HG02981 (cell line): ENCODE measurements at regions not wholly inside any gene's neighbourhood (a gene's known extent, or its start where the extent isn't known, plus 50 kb on each side); places are given as distances from the start of the nearest gene placed in this dataset.

Experiments
- ATAC-seq: cut with Tn5 transposase; IDR thresholded peaks from one replicate; pipeline ENCODE4 v1.9.1; 2021; ENCODE audit warnings: mild to moderate bottlenecking, moderate library complexity; ENCODE audit not compliant: unreplicated experiment

DNA sequence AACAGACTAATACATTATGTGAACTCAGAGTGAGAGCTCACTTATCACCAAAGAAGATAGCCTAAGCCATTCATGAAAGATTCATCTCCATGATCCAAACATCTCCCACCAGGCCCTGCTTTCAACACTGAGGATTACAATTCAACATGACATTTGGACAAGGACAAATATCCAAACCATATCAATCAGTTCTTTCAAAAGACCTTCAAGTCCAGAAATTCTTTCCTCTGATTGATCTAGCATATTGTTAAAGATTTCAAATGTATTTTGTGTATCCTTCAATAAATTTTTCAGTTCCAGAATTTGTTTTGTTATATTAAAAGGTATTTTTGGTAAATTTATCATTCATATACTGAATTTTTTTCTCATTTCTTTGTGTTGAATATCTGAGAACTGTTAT lies 1055.8 kb downstream of the SLC6A15 start:
- no peak for ATAC-seq

DNA sequence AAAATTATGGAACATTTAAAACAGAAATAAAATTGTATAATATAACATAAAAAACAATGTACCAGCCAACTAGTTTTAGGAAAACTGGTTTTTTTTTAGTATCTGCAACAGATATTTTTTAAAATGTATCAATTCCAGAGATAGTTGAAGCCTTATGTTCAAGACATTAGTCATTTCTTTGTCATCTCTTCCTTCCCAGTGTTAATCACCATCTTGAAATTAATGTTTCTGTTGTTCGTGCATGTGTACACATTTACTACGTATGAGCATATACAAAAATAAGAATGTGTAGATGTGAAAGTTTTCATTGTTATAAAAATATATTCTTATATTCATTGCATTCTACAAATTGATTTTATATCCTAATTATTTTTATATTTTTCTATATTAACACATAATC lies 1062.1 kb downstream of the SLC6A15 start:
- no peak for ATAC-seq

DNA sequence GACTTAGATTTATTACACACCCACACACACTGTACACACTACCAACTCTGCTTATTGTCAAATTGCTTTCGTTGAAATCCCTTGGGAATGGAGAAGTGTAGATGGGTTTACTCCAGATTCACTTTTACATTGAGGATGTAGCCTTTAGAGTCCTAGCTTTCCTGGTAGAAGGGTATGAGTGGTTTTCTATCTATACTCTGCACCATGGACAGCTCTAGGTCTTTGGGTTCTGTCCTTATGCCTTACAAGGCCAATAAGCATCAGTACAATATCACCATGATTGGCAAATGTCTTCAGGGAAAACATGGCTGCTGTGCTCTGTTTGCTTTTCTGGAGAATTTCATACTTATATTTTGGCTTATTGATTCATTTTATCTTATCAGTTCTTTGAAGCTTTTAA lies 1063.9 kb downstream of the SLC6A15 start:
- ATAC-seq, result no peak

DNA sequence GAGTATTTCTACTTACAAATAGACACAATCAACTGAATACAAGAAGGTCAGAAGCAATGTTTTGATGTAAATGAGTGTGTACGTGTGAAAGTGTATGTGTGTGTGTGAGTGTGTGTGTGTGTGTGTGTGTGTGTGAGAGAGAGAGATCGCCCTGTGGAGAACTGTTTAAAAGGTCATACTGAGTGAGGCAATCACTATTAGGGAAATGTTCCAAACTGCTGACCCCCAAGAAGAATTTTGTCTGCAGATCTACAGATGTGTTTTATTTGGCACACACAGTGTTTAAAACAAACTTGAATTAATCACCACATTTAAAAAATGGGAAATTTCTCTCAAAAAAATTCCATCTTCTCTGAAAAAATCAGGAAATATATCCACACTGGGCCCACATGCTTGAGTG lies 1069.1 kb downstream of the SLC6A15 start:
- ATAC-seq, result no peak

DNA sequence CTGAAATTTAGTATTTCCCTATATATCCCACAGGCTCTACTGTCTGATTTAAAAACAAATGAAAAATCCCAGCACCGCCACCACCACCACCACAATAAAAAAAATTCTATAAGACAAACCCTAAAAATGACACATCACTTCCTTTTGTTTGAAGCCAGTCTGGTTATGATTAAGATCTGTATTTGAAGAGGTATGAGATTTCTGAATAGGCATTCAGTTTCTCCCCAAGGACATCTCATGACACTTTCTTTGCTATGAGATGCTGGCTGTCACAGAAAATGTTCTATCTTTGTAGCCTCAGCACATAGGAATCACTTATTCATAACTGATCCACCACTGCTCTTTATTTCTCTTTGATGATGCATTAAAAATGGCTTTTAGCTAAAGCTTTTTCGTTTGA lies 1071.0 kb downstream of the SLC6A15 start:
- no peak for ATAC-seq

DNA sequence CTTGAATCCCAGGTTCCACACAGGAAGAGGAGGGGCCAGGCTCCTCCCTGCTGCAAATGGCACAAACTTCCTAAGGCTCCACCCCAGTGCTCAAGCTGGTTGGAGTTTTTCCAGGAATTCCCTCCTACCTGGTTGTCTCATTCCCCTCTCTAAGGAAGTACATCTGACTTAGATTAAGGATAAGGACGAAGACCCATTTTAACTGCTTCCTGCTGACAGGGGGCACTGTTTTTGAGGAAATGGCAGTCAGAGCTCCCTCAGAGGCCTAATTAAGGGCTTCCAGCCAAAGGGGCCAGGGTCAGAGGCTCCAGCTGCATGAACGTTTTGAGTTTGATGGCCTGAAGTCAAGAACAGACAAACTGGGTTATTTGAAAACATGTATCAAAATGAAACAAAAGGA lies 1084.7 kb downstream of the SLC6A15 start:
- ATAC-seq, result no peak

DNA sequence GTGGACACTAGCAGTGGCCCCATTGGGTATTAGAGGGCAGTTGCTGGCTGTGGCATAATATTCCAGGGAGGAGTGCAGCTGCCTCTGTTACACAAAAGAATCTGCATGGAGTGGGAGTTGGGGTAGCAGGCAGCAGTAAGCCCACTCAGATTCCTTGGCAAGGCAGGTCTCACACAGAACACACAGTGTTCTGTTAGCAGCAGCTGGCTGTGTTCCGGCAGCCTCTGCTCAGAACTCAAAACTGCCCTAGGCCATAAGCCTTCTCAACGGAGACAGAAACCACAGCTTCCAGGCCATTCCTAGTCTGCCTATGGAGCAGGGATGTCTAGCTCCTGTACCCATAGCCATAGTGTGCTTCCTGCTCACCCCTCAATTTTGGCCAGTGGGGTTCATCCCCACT lies 1085.4 kb downstream of the SLC6A15 start:
- no peak for ATAC-seq

DNA sequence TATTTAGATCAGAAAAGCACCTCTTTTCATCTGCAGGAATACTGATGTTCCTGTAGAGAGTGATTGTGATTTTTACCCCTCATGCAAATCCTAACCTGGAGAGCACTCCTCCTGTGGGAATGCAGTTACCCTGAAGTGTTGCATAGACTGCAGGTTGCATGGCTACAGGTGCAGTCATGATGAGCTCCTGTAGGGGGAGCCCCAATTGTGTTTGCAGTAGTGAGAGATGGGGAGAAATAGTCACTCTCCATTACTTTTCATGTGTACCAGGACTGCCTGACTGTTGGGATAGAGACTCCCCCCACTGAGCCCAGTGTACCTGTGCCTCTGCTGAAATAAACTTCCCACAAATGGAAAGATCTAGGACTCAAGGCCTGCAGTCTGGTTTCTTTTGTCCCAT lies 1086.5 kb downstream of the SLC6A15 start:
- peak; percentile 72 for ATAC-seq

GRCh38 chr12:83823386-83824045 lies 1089.1 kb downstream of the SLC6A15 start:
- peak; percentile 91 for ATAC-seq

DNA sequence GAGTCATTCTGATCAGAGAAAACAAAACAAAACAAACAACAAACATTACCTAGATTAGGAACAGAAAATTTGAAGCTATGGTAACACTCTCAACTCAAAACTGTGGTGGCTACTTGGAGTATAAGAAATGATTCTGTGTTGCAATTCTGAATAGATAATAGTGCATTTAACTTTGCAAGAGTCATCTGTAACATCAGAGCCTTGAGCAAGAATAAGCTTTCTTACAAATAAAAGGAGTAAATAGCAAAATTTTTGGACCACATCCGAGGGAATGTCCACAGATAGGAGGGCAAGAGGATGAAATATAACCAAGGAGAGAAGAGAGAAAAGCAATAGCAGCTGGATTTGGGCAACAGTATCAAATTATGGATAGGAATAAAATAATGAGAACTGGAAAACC lies 1090.6 kb downstream of the SLC6A15 start:
- ATAC-seq, result no peak

DNA sequence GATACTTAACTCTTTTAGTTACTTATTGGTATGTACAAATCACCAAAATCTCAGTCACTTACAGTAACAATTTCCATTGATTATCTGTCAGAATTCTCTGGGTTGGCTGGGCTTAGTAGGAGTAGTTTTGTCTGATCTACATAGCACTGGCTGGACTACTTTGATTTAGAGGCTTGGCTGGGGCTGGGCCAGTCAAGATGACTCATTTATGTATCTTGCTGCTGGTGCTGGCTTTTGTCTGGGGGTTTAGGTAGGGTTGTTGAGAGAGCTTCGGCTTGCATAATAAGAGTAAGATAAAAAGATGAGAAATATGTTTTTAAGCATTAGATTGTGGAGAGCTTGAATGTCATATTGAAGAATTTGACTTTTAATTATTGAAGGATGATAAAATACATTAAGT lies 1093.7 kb downstream of the SLC6A15 start:
- ATAC-seq, result no peak

GRCh38 chr12:83817730-83818129 lies 1094.9 kb downstream of the SLC6A15 start:
- no peak for ATAC-seq

DNA sequence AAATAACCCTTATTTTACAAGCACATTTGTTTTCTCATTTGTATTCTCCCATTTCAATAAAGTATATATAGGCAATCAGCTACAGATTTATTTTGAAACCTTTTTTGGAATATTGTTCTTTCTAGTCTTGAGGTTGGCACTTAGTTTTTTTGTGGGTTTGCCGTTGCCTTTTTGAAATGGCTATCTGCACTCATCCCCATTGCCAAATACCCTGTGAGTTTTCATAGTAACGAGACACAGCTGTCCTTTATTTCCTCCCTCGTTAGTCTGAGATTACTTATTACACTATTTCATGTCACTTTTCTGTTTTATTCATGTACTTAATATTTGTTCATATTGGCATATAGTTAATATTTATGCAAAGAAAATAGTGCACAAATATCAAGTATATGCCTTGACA lies 1104.0 kb downstream of the SLC6A15 start:
- no peak for ATAC-seq

DNA sequence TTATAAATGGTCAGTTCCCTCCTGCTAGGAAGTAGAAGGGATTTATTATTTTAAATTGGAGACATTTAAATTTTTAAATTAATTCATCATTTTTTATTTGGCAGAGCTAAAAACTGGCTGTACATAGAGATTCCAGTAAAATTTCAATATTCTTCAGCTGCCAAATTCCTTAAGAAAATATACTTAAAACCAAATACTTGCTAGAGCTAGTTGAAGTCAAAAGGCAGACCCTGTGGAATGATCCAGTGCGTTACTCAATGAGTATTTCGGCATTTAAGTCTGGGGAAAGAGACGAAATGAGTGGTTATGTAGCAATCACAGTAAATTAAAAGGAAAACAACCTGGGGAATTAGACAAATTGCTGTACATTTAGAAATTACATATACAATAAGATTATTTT lies 1104.7 kb downstream of the SLC6A15 start:
- ATAC-seq, result no peak

DNA sequence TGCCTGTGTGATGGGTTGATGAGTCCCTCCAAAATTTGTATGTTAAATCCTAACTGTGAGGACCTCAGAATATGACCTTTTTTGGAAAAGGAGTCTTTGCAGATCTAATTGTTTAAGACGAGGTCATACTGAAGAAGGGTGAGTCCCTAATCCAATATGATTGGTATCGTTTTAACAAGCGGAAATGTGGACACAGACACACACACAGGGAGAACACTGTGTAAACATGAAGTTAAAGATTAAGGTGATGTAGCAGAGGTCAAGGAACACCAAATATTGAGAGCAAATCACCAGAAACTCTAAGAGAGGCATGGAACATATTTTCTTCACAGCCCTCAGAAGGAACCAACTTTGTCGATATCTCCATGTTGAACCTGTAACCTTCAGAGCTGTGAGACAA lies 1106.7 kb downstream of the SLC6A15 start:
- ATAC-seq, result no peak

DNA sequence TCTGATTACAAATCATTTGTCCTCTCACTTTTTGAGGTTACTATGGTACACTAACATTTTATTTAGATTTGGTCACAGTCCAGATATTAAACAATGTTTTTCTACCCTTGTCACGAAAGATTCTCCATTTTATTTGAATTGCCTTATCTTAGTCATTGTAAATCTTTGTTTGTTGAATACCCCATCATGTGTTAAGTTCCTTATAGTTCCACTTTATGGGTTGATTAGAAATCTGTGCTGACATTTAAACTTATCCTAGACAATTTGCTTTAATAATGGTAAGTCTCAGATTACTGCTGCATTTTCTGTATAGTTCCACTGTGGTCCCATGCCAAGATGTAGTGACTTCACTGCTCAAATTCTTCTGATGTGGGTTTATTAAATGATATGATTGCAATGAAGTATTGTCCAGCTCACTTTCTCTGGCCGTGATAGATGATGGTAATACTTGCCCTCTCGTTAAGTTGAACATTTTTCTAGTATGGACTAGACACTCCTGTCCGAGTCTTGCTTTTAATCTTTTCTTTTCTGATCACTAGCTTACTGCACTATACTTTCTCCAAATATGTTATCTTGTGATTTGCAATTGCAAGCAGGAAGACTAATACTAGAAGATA lies 1107.3 kb downstream of the SLC6A15 start:
- ATAC-seq, result no peak

GRCh38 chr12:83801972-83802371 lies 1110.6 kb downstream of the SLC6A15 start:
- ATAC-seq, result no peak

- no peak for ATAC-seq
These were observed 1112.6 kb downstream of the SLC6A15 start for GRCh38 chr12:83800022-83800421.

- no peak for ATAC-seq
These were observed 1109.8 kb downstream of the TMTC2 start for GRCh38 chr12:83796531-83796930.

DNA sequence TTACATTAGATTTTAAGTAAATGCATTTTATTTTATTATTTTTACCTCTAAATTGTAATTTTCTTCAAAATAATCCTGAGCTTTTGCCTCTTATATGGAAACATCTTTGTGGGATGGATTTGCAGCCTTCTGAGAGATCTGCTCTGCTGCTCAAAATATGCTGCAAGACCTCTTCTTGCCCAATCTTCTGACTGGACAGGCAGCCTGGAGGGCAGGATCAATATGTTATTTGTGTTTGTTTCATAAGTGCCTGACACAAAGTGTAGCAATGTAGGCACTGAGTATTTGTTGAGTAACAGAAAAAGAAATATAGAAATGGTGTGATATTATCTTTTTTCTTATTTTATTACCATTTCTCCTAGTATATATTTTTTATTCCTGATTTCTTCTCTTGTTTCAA lies 1106.9 kb downstream of the TMTC2 start:
- ATAC-seq, result no peak

GRCh38 chr12:83784298-83784890 lies 1097.7 kb downstream of the TMTC2 start:
- no peak for ATAC-seq

GRCh38 chr12:83779526-83779925 lies 1092.8 kb downstream of the TMTC2 start:
- no peak for ATAC-seq

DNA sequence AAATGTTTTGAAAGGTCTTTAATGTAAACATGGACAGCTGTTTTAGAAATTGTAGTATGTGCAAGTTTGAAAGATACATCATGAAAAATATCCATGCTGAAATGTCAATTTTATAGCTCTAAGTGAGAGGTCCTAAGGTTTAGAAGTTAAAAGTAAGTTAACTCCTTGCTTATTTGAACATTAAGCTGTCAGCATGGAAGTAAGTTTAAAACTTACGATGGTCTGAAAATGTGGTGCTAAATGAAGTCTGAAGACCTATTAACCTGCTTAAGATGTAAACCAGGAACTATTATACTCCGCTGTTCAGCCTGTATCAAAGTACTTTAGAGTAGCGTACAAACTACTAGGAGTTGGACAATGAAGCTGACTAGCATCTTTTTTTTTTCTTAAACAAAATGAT lies 1082.4 kb downstream of the TMTC2 start:
- ATAC-seq, result no peak
